ENCODE measurements at regions not wholly inside any gene's neighbourhood (a gene's known extent, or its start where the extent isn't known, plus 50 kb on each side); places are given as distances from the start of the nearest gene placed in this dataset.

GRCh38 chr1:90175490-90176167 lies 180.7 kb downstream of the ZNF326 start:
- H3K36me3 ChIP-seq (ENCODE audit: insufficient read depth, low read length), result no peaks in the 10 kb centered on the region
- no peak overlapping the region for H3K4me2 ChIP-seq (ENCODE audit: insufficient read depth, low read length)
- no peaks in the 10 kb centered on the region for H3K9me3 ChIP-seq (ENCODE audit: insufficient read depth, low read length, severe bottlenecking)
- no peak overlapping the region for H3K9ac ChIP-seq (ENCODE audit: low read depth, low read length)
- no peak overlapping the region for H3K4me3 ChIP-seq (ENCODE audit: low read depth in 1 of 2, low read length in 2 of 2)
- no peak for TF ChIP-seq EZH2 (IDR thresholded peaks at IDR 0.05; ENCODE audit: borderline replicate concordance, low read depth, low read length, severe bottlenecking)
- TF ChIP-seq, protein P1, sequence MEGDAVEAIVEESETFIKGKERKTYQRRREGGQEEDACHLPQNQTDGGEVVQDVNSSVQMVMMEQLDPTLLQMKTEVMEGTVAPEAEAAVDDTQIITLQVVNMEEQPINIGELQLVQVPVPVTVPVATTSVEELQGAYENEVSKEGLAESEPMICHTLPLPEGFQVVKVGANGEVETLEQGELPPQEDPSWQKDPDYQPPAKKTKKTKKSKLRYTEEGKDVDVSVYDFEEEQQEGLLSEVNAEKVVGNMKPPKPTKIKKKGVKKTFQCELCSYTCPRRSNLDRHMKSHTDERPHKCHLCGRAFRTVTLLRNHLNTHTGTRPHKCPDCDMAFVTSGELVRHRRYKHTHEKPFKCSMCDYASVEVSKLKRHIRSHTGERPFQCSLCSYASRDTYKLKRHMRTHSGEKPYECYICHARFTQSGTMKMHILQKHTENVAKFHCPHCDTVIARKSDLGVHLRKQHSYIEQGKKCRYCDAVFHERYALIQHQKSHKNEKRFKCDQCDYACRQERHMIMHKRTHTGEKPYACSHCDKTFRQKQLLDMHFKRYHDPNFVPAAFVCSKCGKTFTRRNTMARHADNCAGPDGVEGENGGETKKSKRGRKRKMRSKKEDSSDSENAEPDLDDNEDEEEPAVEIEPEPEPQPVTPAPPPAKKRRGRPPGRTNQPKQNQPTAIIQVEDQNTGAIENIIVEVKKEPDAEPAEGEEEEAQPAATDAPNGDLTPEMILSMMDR (IDR thresholded peaks at IDR 0.05; ENCODE audit: borderline replicate concordance, extremely low read depth, low read length, poor library complexity, severe bottlenecking), result no peak
- H3K79me2 ChIP-seq (ENCODE audit: insufficient read depth, low read length), result no peaks in the 10 kb centered on the region
- no peak for DNase-seq
- no peak overlapping the region for H3K27ac ChIP-seq (ENCODE audit: low read length)
- H4K20me1 ChIP-seq (ENCODE audit: insufficient read depth, low read length), result no peaks in the 10 kb centered on the region
- no peak for ATAC-seq (ENCODE audit: insufficient read depth, low read depth)
- no peak overlapping the region for H2AFZ ChIP-seq (ENCODE audit: low read depth, low read length)
- H3K27me3 ChIP-seq (ENCODE audit: insufficient read depth, low read length, poor library complexity), result no peaks in the 10 kb centered on the region
- H3K4me1 ChIP-seq (ENCODE audit: insufficient read depth, low read length), result no peaks in the 10 kb centered on the region

- Histone ChIP-seq H3K79me2 (ENCODE audit: insufficient read depth, low read length) (no peaks in the 10 kb centered on the region), H3K4me3 (ENCODE audit: low read depth in 1 of 2, low read length in 2 of 2) (no peak overlapping the region), H3K4me1 (ENCODE audit: insufficient read depth, low read length) (no peaks in the 10 kb centered on the region), H3K36me3 (ENCODE audit: insufficient read depth, low read length) (no peaks in the 10 kb centered on the region), H2AFZ (ENCODE audit: low read depth, low read length) (no peak overlapping the region), H3K27ac (ENCODE audit: low read length) (no peak overlapping the region), H3K9me3 (ENCODE audit: insufficient read depth, low read length, severe bottlenecking) (no peaks in the 10 kb centered on the region), H3K9ac (ENCODE audit: low read depth, low read length) (no peak overlapping the region), H3K27me3 (ENCODE audit: insufficient read depth, low read length, poor library complexity) (no peaks in the 10 kb centered on the region), H4K20me1 (ENCODE audit: insufficient read depth, low read length) (no peaks in the 10 kb centered on the region), H3K4me2 (ENCODE audit: insufficient read depth, low read length) (no peak overlapping the region)
- DNase-seq (no peak), ATAC-seq (ENCODE audit: insufficient read depth, low read depth) (no peak)
- no peak for TF ChIP-seq EZH2 (IDR thresholded peaks at IDR 0.05; ENCODE audit: borderline replicate concordance, low read depth, low read length, severe bottlenecking)
- TF ChIP-seq, protein P1 (IDR thresholded peaks at IDR 0.05; ENCODE audit: borderline replicate concordance, extremely low read depth, low read length, poor library complexity, severe bottlenecking), result no peak
Measured at GRCh38 chr1:90174246-90174645, 179.3 kb downstream of the ZNF326 start.

GRCh38 chr1:90162216-90162615 lies 167.3 kb downstream of the ZNF326 start:
- H2AFZ ChIP-seq (ENCODE audit: low read depth, low read length), result no peak overlapping the region
- DNase-seq, result no peak

More at GRCh38 chr1:90162216-90162615, 167.3 kb downstream of the ZNF326 start:
- ATAC-seq (ENCODE audit: insufficient read depth, low read depth), result no peak
- H3K27me3 ChIP-seq (ENCODE audit: insufficient read depth, low read length, poor library complexity), result no peaks in the 10 kb centered on the region
- H3K9ac ChIP-seq (ENCODE audit: low read depth, low read length), result no peak overlapping the region
- H3K27ac ChIP-seq (ENCODE audit: low read length), result no peak overlapping the region
- peaks cover 7% of the 10 kb centered on the region for H3K9me3 ChIP-seq (ENCODE audit: insufficient read depth, low read length, severe bottlenecking)
- H3K4me2 ChIP-seq (ENCODE audit: insufficient read depth, low read length), result no peak overlapping the region
- no peak for TF ChIP-seq EZH2 (IDR thresholded peaks at IDR 0.05; ENCODE audit: borderline replicate concordance, low read depth, low read length, severe bottlenecking)
- TF ChIP-seq, protein P1 (IDR thresholded peaks at IDR 0.05; ENCODE audit: borderline replicate concordance, extremely low read depth, low read length, poor library complexity, severe bottlenecking), result no peak
- H4K20me1 ChIP-seq (ENCODE audit: insufficient read depth, low read length), result no peaks in the 10 kb centered on the region
- H3K4me3 ChIP-seq (ENCODE audit: low read depth in 1 of 2, low read length in 2 of 2), result no peak overlapping the region
- H3K36me3 ChIP-seq (ENCODE audit: insufficient read depth, low read length), result no peaks in the 10 kb centered on the region
- H3K4me1 ChIP-seq (ENCODE audit: insufficient read depth, low read length), result no peaks in the 10 kb centered on the region
- no peaks in the 10 kb centered on the region for H3K79me2 ChIP-seq (ENCODE audit: insufficient read depth, low read length)

All from DND-41 (cell line).